H1 (cell line): ENCODE measurements at regions not wholly inside any gene's neighbourhood (a gene's known extent, or its start where the extent isn't known, plus 50 kb on each side); places are given as distances from the start of the nearest gene placed in this dataset.

Source experiments
- CTCF ChIA-PET: fragments of 300-600 bp; sonication (Branson Sonifier 250); formaldehyde crosslinking; loops from one replicate; lab custom pipeline; 2021; ENCODE audit not compliant: partially characterized antibody; lab: Charles Lee
- POLR2A ChIA-PET: fragments of 300-600 bp; sonication (Branson Sonifier 250); formaldehyde crosslinking; loops from one replicate; lab custom pipeline; 2021; ENCODE audit warnings: inconsistent platforms; ENCODE audit not compliant: partially characterized antibody; lab: Charles Lee
- DNase-seq, 2 experiments: peaks; one replicate each; pipeline versions ENCODE4 v3.0.0 to v3.0.0-alpha.2; 2010 to 2022; ENCODE audit warnings: low spot score in 2 of 2, low read depth in 1 of 2, mixed read lengths in 1 of 2
- FAIRE-seq: peaks from 2 replicates; lab custom pipeline; 2011; peaks lifted over from hg19 to GRCh38; lab: Jason Lieb, UNC
- H2AFZ ChIP-seq: 2 replicates; pipeline ENCODE4 v1.8.1; 2012; ENCODE audit warnings: low read length, inconsistent platforms
- H2AK5ac ChIP-seq: 2 replicates; pipeline ENCODE4 v1.6.1; 2013; ENCODE audit warnings: low read depth, low read length
- H2BK120ac ChIP-seq: replicated peaks from 2 replicates; pipeline ENCODE3; 2013; ENCODE audit warnings: low read depth, low read length, inconsistent platforms
- H2BK12ac ChIP-seq: 2 replicates; pipeline ENCODE4 v1.6.1; 2013; ENCODE audit warnings: low read depth, low read length
- H2BK15ac ChIP-seq: 2 replicates; pipeline ENCODE4 v1.6.1; 2013; ENCODE audit warnings: low read length
- H2BK20ac ChIP-seq: 2 replicates; pipeline ENCODE4 v1.6.1; 2013; ENCODE audit warnings: low read length
- H2BK5ac ChIP-seq: 2 replicates; pipeline ENCODE4 v1.6.1; 2013; ENCODE audit warnings: low read depth, low read length
- H3K14ac ChIP-seq: 2 replicates; pipeline ENCODE4 v1.6.1; 2013; ENCODE audit warnings: inconsistent platforms; ENCODE audit not compliant: insufficient read length
- H3K18ac ChIP-seq: 2 replicates; pipeline ENCODE4 v1.6.1; 2013; ENCODE audit warnings: low read length; ENCODE audit errors: extremely low read depth
- H3K23ac ChIP-seq: 2 replicates; pipeline ENCODE4 v1.6.1; 2013; ENCODE audit warnings: inconsistent platforms; ENCODE audit not compliant: insufficient read length
- H3K23me2 ChIP-seq: 2 replicates; pipeline ENCODE4 v1.6.1; 2013; ENCODE audit warnings: low read depth, low read length
- H3K27ac ChIP-seq: 2 replicates; pipeline ENCODE4 v1.6.1; 2011; ENCODE audit warnings: low read depth, low read length, inconsistent platforms
- H3K27me3 ChIP-seq, 4 experiments: replicated peaks in 1 of 4; 1 replicate in 1 of 4; 2 replicates in 3 of 4; pipeline versions ENCODE4 v1.6.1 to v1.8.1; 2011 to 2013; ENCODE audit warnings: low read length in 3 of 4, mild to moderate bottlenecking in 3 of 4, inconsistent platforms in 2 of 4, mixed read lengths in 2 of 4, moderate library complexity in 1 of 4; ENCODE audit not compliant: control insufficient read depth in 3 of 4, insufficient read depth in 3 of 4; ENCODE audit errors: extremely low read depth in 1 of 4
- H3K36me3 ChIP-seq, 4 experiments: 2 replicates each; pipeline versions ENCODE4 v1.6.1 to v1.8.1; 2011 to 2013; ENCODE audit warnings: mild to moderate bottlenecking in 4 of 4, low read length in 3 of 4, moderate library complexity in 2 of 4, control low read depth in 1 of 4, inconsistent platforms in 1 of 4; ENCODE audit not compliant: insufficient read depth in 4 of 4, control insufficient read depth in 2 of 4
- H3K4ac ChIP-seq: replicated peaks from 2 replicates; pipeline ENCODE3; 2013; ENCODE audit warnings: low read length, low read depth, mixed read lengths, inconsistent platforms; ENCODE audit not compliant: insufficient read length
- H3K4me1 ChIP-seq, 4 experiments: replicated peaks in 1 of 4; 1 replicate in 1 of 4; 2 replicates in 3 of 4; pipeline versions ENCODE4 v1.6.1 to v1.8.1; 2011 to 2013; ENCODE audit warnings: low read length in 3 of 4, inconsistent platforms in 2 of 4, mixed read lengths in 1 of 4; ENCODE audit not compliant: insufficient read depth in 4 of 4, control insufficient read depth in 3 of 4
- H3K4me2 ChIP-seq, 2 experiments: 2 replicates each; pipeline versions ENCODE4 v1.6.1 to v1.8.1; 2011 to 2013; ENCODE audit warnings: low read depth in 2 of 2, low read length in 2 of 2, control low read depth in 1 of 2, inconsistent platforms in 1 of 2, mild to moderate bottlenecking in 1 of 2; ENCODE audit not compliant: insufficient read depth in 1 of 2
- H3K4me3 ChIP-seq, 4 experiments: fragments of 200-600, 300-600 bp in 1 of 4; sonication (generic), shearing (Covaris generic), sonication (Bioruptor Twin) in 1 of 4; 2 replicates each; pipeline versions ENCODE4 v1.5.1 to v1.8.1; 2011 to 2016; ENCODE audit warnings: low read length in 4 of 4, low read depth in 3 of 4, control low read depth in 2 of 4, inconsistent platforms in 2 of 4, mild to moderate bottlenecking in 2 of 4, mixed read lengths in 1 of 4, moderate library complexity in 1 of 4; ENCODE audit not compliant: insufficient read depth in 2 of 4; ENCODE audit errors: extremely low read depth in 1 of 4
- H3K56ac ChIP-seq: replicated peaks from 2 replicates; pipeline ENCODE3; 2013; ENCODE audit warnings: low read depth, mild to moderate bottlenecking, mixed read lengths, low read length, inconsistent platforms; ENCODE audit not compliant: insufficient read length
- H3K79me1 ChIP-seq: 2 replicates; pipeline ENCODE4 v1.6.1; 2013; ENCODE audit warnings: low read depth, low read length, control low read depth
- H3K79me2 ChIP-seq, 2 experiments: 2 replicates each; pipeline versions ENCODE4 v1.6.1 to v1.8.1; 2012 to 2013; ENCODE audit warnings: low read length in 2 of 2, mild to moderate bottlenecking in 2 of 2, inconsistent platforms in 1 of 2; ENCODE audit not compliant: insufficient read depth in 2 of 2, control insufficient read depth in 1 of 2
- H3K9ac ChIP-seq, 4 experiments: replicated peaks in 1 of 4; 1 replicate in 1 of 4; 2 replicates in 3 of 4; pipeline versions ENCODE4 v1.6.1 to v1.8.1; 2011 to 2013; ENCODE audit warnings: low read depth in 3 of 4, low read length in 3 of 4, control low read depth in 2 of 4, mild to moderate bottlenecking in 2 of 4, moderate library complexity in 2 of 4, inconsistent platforms in 1 of 4; ENCODE audit errors: extremely low read depth in 1 of 4
- H3K9me3 ChIP-seq, 2 experiments: 2 replicates each; pipeline versions ENCODE4 v1.6.1 to v1.8.1; 2012 to 2013; ENCODE audit warnings: mild to moderate bottlenecking in 2 of 2, moderate library complexity in 2 of 2, control low read depth in 1 of 2, inconsistent platforms in 1 of 2, low read depth in 1 of 2, low read length in 1 of 2, mixed read lengths in 1 of 2; ENCODE audit not compliant: insufficient read depth in 2 of 2
- H4K20me1 ChIP-seq, 2 experiments: replicated peaks in 1 of 2; 2 replicates each; pipeline versions ENCODE3 to v1.8.1; 2011 to 2013; ENCODE audit warnings: inconsistent platforms in 2 of 2, low read length in 2 of 2, mild to moderate bottlenecking in 1 of 2; ENCODE audit not compliant: insufficient read depth in 2 of 2, control insufficient read depth in 1 of 2
- H4K5ac ChIP-seq: 2 replicates; pipeline ENCODE4 v1.6.1; 2013; ENCODE audit warnings: low read length, low read depth, mixed read lengths, inconsistent platforms; ENCODE audit not compliant: insufficient read length
- H4K8ac ChIP-seq: 2 replicates; pipeline ENCODE4 v1.8.0; 2013; ENCODE audit warnings: mild to moderate bottlenecking, moderate library complexity, low read length, inconsistent platforms; ENCODE audit not compliant: insufficient read depth; ENCODE audit errors: extremely low read depth
- H4K91ac ChIP-seq: replicated peaks from 2 replicates; pipeline ENCODE3; 2013; ENCODE audit warnings: low read length, mixed read lengths, inconsistent platforms; ENCODE audit not compliant: insufficient read length
- RAD21 ChIP-seq, 2 experiments: IDR thresholded peaks in 1 of 2; conservative IDR thresholded peaks in 1 of 2; 2 replicates each; pipeline ENCODE4 v1.6.1; 2011; ENCODE audit warnings: low read depth in 2 of 2, low read length in 2 of 2, improper control_type of control experiment in 1 of 2, inconsistent platforms in 1 of 2, mild to moderate bottlenecking in 1 of 2, moderate library complexity in 1 of 2
- SRF ChIP-seq: IDR thresholded peaks from 2 replicates; pipeline ENCODE4 v1.6.1; 2011; ENCODE audit warnings: mild to moderate bottlenecking, low read depth, low read length, moderate library complexity
- WGBS, 2 experiments: shearing (Covaris generic) in 1 of 2; methylation state at CpG; one replicate each; pipeline versions ENCODE4 v1.1.6 to v1.1.7; 2013 to 2015; ENCODE audit warnings: low lambda C conversion rate in 2 of 2, mixed read lengths in 2 of 2, inconsistent platforms in 1 of 2, low coverage in 1 of 2, missing lambda C conversion rate in 1 of 2; ENCODE audit not compliant: insufficient replicate concordance in 2 of 2, insufficient coverage in 1 of 2, insufficient read length in 1 of 2; ENCODE audit errors: extremely low coverage in 1 of 2, missing lambda C conversion rate in 1 of 2; 5-methylcytosine and 5-hydroxymethylcytosine counted together
- TF ChIP-seq, protein P1 (sequence below), 3 experiments: IDR thresholded peaks; 1 replicate in 2 of 3; 2 replicates in 1 of 3; pipeline versions ENCODE4 v1.5.1 to v1.6.1; 2011; ENCODE audit warnings: low read length in 3 of 3, mild to moderate bottlenecking in 3 of 3, inconsistent platforms in 2 of 3, low read depth in 1 of 3, moderate library complexity in 1 of 3; ENCODE audit not compliant: insufficient read depth in 1 of 3; ENCODE audit errors: control extremely low read depth in 1 of 3

DNA sequence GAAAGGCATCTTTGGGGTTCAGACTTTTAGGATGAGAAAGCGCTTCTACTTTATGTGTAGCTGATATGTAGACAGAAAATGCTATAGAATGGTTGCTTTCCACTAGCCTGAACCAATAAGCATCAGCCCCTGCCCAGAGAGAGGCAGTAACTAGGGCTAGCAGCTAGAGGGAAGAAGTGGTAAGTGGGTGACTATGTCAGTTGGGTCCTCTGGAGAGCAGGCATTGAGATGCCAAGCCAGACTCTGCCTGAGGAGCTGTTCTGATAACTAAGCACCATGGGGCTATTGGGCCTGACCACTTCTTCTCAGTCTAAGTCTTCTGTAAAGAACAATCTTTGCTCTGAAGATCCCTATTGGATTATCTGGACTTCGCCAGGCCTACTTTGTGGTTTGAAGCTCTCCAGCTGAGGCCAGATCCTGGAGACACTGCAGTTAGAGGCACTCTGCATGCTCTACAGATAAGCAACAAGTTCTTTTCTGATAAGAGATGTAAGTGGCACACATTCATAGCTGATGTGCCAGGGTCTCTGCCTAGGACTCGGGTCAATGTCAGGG, 146.1 kb downstream of the RBM46 start:
- Histone ChIP-seq H3K79me1 (no peaks in the 10 kb centered on the region), H3K4me1 (no peaks in the 10 kb centered on the region), H3K23me2 (no peaks in the 10 kb centered on the region), H4K91ac (no peak overlapping the region), H4K8ac (no peak overlapping the region), H3K9me3 (no peaks in the 10 kb centered on the region), H2BK20ac (no peak overlapping the region), H2AFZ (no peak overlapping the region), H2BK15ac (no peak overlapping the region), H3K14ac (no peak overlapping the region), H3K36me3 (no peaks in the 10 kb centered on the region), H3K23ac (no peak overlapping the region), H3K4ac (no peak overlapping the region), H3K56ac (no peak overlapping the region), H2BK12ac (no peak overlapping the region), H3K9ac (no peak overlapping the region), H4K20me1 (no peaks in the 10 kb centered on the region), H3K27ac (no peak overlapping the region), H3K79me2 (no peaks in the 10 kb centered on the region), H3K4me3 (no peak overlapping the region), H2BK5ac (no peak overlapping the region), H3K4me2 (no peak overlapping the region), H3K27me3 (no peaks in the 10 kb centered on the region), H2AK5ac (no peak overlapping the region), H4K5ac (no peak overlapping the region), H2BK120ac (no peak overlapping the region), H3K18ac (no peak overlapping the region)
- WGBS, 2 experiments: 100% methylated on average over 3 of the region's 3 CpGs; no CpG with 5 or more reads in 1 of the 2 experiments
- peak in 1 of 2 experiments; percentile 22; a peak in 1 of 4 replicates for TF ChIP-seq RAD21 (IDR thresholded peaks at IDR 0.05 in 1 of 2, conservative IDR thresholded peaks at IDR 0.05 in 1 of 2; ENCODE audit: low read depth in 2 of 2, low read length in 2 of 2)
- no peak for TF ChIP-seq SRF
- TF ChIP-seq, protein P1, sequence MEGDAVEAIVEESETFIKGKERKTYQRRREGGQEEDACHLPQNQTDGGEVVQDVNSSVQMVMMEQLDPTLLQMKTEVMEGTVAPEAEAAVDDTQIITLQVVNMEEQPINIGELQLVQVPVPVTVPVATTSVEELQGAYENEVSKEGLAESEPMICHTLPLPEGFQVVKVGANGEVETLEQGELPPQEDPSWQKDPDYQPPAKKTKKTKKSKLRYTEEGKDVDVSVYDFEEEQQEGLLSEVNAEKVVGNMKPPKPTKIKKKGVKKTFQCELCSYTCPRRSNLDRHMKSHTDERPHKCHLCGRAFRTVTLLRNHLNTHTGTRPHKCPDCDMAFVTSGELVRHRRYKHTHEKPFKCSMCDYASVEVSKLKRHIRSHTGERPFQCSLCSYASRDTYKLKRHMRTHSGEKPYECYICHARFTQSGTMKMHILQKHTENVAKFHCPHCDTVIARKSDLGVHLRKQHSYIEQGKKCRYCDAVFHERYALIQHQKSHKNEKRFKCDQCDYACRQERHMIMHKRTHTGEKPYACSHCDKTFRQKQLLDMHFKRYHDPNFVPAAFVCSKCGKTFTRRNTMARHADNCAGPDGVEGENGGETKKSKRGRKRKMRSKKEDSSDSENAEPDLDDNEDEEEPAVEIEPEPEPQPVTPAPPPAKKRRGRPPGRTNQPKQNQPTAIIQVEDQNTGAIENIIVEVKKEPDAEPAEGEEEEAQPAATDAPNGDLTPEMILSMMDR (IDR thresholded peaks at IDR 0.05; ENCODE audit: control extremely low read depth in 1 of 3, insufficient read depth in 1 of 3, low read depth in 1 of 3, low read length in 3 of 3): peak in 1 of 3 experiments; percentile 11; a peak in 1 of 4 replicates
- no peak for DNase-seq
- FAIRE-seq: no peak
- ChIA-PET POLR2A (no interaction called here), CTCF (interaction anchor here (0.6 to 8.4 kb wide), 26 partner anchors 9 to 371 kb away, joined by 3 to 76 read pairs (median 8); no protein-coding TSS in a partner anchor)
